Left renal pelvis (tissue), 4 donors: ENCODE measurements at regions not wholly inside any gene's neighbourhood (a gene's known extent, or its start where the extent isn't known, plus 50 kb on each side); places are given as distances from the start of the nearest gene placed in this dataset.
A peak's percentile ranks its signal among the peaks of the same experiment; 100 is the strongest.

Experiments used
- DNase-seq, 4 donors: peaks; one replicate each; pipeline ENCODE4 v3.0.0-alpha.2; 2013; ENCODE audit warnings: low read depth in 4 of 4, low spot score in 3 of 4

DNA sequence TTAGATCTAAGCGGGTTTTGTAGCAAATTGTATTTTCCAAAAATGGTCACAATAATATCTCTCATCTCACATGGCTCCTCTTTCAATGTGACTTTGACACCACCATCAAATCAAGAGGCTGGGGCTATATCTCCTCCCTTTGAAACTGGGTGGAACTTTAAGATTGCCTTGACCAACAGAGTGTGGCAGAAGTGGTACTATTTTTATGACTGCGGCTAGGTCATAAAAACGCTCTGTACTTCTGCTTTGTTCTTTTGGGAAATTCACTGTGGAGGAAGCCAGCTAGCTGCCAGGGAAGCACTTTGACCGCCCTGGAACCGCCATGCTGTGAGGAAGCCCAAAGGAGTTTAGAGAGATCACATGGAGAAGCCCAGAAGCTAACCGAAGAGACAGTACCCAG is 50.7 kb upstream of the ACOT11 start:
- DNase-seq = no peak

DNA sequence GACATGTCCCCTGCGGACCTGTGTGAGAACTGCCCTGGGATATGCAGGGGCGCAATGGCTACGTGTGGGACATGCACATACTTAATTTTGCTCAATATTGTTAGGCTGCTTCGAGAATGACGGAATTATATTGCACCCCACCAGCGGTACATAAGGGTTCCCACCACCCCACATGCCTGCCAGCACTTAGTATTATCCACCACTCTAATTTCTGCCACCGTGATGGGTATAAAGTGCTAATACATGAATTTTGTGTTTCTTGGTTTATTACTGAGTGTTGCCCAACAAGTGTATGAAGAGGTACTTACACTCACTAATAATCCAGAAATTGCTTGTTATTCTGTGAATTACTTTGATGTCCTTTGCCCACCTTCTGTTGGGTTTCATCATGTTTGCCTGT is 52.1 kb upstream of the ACOT11 start:
- DNase-seq = no peak

DNA sequence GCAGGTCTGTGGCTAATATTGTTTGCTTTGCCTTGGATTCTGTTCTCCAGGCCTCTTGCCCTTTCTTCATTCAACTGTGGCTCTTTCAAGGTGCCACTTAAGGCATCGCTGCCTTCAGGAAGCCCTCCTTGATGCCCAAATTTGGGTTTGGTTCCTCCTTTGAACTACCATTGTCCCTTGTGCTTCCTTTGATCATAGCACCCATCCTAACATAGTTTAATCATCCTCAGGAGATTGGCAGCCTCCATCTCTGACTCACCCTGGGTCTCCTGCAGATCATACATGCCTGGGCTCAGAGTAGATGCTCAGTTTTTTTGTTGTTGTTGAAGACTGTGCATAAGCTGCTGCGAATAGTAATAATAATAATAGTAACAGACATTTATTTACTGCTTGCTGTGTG is 54.4 kb upstream of the ACOT11 start:
- DNase-seq = no peak

DNA sequence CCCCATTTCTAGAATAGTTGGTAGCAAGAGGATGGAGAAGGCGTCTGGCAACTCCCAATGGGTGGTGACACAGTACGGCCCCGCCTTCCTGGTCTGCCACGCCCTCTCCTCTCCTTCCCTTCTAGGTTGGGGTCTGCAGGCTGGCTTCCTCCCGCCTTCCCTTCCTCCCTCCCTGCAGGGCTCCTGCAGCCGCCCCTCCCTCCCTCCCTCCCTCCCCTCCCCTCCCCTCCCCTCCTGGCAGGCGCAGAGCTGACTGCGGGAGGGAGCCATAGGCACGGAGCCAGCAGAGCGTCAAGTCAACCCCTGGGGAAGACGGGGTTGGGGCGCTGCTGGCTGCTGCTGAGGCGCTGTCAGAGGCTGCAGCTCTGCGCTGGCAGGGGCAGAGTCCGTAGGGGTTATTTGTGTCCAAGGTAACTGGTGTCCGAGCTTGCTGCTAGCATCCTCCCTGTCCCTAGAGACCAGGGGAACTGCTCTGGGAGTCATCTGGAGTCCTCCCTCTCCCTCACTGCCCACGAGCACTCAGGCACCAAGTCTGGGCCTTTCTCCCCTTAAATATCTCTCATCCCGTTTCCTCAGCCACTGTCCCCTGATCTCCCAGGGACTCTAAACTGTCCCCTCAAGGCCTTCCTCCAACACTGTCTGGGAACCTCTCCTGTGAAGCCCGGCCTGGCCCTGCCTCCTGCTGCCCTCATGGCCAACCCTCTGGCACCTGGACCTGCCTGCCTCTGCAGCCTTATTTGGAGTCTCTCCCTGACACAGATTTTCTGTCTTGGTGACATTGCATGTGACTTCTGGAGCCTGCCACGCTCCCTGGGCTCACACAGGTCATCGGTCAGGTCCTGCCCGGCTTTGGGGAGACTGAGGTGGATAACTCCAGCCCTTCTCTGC is 57.4 kb upstream of the ACOT11 start:
- DNase-seq = no peak

DNA sequence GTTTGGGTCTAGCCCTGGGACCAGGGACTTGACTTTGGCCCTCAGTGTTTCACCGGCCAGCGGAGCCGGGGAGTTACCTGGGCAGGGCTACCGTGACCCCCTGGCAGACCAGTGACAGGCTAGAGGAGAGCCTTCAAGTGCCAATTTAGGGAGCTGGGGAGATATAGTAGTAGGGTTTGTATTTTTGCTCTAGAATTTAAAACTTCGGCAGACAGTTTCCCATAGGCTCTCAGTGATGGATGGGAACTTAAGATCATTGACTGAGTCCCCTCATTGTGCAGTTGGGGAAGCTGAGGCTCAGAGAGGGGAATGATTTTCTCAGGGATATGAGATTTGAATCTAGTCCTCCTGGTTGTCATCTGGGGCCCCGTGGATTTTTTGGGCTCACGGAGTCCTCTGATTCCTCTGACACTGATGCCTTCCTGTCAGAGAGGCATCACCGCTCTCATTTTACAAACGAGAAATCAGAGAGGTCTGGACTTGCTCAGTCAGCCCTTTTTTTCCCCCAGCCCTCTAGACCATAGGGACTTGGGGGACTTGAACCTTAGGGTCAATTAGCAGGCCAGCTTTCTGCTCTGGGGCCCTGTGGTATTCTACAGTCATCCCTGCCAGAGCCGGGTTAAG is 58.3 kb upstream of the ACOT11 start:
- DNase-seq = no peak

DNA sequence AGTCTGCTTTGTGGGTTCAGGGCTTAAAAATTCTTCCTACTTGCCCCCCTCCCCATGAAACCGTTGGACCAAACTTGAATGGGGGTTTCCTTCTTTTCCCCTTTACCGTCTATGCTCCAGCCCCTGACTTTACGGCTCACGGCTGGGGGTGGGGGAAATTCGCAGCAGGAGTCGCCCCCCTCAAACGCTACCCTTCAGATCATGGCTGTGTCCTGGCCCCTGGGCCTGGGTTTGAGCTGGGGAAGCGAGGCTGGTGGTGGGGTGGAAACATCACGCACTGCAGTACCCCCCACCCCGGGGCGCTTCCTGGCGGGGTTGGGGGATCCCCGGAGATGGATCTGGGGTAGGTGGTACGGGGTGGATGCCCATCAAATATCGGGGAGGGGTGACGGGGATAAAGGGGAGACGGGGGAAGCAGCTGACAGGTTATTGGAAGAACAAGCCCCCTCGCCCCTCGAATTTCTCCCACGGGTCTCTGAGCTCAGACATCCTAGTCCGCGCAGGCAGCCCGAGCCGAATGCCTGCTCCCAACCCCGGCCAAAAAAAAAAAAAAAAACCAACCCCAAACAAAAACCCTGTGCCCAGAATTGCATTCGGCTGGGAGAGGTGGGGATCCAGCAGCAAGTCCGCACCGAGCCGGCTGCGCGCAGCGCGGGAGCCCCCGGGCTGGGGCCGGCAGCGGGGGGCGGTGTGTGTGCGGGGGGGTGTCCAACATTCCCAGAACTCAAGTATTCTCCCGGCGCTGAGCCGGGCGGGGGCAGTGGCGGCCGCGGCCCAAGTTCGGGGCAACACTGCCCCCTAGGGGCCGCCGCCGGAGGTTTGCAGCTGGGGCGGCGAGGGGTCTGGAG is 59.0 kb upstream of the ACOT11 start:
- peak in 2 of 4 donors; percentile 83 to 85 for DNase-seq

DNA sequence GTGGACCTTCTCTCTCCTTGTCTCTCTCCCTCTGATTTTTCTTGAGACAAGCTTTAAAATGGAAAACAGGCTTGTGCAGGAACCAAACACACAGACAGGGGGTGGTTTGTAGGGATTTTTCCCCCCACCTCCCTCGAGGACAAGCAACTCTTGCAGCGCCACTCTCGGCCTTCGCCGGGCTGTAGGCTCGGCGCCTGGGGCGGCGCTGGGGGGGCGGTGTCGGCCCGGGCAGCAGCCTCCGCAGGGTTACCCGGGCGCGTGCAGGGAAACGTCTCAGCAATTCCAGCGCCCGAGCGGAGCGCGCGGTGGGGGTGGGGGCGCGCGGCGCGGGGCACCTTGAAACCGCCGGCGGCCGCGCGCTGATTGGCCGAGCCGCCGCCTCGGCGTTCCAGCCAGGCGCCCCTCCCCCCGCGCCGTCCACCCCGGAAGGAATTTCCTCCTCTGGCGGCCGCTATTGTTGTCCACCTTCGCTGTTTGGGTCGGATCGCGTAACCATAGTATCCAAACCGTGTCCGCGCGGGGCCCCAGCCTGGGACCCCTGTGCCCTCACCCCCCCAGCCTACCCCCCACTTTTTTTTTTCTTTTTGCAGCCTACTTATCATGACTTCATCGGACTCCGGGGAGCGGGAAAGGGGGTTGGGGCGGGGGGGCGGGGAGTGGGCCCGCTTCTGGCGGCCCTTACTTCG is 59.8 kb upstream of the ACOT11 start:
- DNase-seq = peak in 2 of 4 donors; percentile 89 to 91

DNA sequence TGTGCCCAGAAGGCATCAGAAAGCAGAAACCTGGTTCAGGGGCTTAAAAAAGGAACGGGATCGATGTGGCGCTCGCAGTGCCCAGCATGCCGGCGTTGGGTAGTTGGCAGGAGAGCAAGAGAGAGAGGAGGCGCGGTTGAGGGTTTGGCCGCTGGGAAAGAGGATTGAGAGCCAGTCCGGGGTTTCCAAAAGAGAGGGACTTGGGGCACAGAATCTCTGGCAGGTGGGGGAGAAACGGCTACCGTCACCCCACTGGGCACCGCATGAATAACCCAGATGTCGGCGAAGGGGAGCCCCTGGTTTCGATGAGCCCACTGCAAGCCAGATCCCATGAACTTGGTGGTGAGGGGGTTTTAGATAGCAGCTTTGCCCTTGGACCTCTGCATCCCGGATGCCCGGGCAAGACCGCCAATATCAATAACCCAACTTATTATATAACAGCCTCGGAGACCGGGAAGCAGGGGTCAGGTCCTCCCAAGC is 60.4 kb upstream of the ACOT11 start:
- DNase-seq = no peak

DNA sequence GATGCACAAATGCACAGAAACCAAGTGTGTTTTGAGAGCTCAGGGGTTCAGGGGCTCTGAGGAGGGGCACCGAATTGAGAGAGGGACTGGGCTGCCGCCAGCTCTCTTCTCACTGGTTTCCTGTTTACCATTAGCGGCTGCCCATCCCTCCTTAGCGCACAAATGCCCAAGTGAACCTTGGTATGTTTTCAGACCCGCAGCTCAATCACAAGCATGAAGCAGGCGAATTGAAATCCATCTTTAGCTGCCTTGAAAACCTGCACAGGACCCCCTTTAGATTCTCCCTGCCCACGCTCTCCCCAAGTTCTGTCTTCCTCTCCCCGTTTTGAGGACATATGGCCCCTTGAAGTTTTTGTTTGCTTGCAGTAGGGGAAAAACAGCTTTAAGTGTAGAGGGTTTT is 61.1 kb upstream of the ACOT11 start:
- no peak for DNase-seq

DNA sequence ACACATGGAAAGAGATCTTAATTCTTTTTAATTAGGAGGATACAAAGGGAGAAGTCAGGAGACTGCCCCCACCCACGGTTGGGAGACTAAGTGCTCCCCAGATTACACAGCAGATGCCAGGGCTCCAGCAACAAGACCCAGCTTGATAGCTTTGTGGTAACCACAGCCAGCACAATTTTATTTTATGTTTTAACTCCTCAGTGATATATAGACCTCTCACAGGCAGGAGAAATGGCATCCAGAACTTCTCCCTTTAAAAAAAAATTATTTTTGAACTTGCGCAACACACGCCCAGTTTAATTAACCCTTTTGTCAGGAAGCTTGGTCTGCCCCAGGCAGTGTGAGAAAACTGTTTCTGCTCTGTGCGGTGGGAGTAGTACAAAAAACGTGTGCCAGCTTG is 62.6 kb upstream of the ACOT11 start:
- no peak for DNase-seq

DNA sequence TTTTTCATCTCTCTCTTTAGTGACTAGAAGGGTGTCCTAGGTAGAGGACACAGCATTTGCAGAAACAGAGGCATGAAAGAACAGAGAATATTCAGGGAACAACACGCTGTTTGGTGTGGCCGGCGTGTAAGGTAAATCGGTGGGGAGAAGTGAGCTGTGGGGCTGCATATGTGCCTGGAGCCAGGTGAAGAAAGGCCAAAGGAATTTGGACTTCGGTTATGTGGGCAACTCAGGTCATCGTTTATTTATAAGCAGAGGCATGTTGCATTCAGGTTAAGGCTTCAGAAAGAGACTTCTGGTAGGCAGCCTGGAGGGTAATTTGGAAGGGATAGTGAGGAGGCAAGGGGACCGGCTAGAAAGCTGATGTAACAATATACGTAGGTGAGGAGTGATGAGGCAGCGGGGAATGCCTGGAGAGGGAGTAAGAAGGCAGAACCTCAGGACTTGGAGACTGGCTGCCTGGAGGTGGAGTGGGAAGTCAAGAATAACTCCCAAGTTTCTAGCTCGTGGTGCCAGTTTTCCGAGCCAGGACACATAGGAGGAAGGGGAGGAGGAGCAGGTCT is 64.1 kb upstream of the ACOT11 start:
- no peak for DNase-seq

DNA sequence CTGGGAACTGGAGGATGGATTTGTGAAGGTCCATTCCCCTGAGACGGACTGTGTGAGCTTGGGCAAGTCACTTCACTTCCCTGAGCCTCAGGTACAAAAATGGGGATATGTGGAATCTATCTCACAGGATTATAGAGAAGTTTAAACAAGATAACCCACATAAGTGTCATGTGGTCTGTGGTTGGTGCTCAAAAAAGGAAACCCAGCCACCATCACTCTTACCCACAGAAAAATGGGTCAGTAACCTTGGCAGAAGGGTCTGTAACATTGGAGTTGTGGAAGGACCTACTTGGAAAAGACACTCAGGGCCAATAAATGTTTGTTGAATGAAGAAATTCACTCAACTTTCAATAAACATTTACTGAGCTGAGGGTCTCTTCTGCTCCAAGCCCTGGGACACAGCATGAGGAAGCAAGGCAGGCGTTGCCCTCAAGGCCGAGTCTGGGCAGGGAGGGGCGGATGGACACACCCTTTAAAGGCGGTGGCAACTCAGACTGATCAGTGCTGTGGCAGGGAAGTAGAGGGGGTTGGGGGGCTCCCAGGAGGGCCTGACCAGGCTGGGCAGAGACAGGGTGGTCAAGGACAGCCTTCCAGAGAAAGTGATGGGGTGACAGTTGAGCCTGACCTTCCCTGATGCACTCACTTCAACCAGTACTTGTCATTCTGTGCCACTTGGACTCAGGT is 66.7 kb upstream of the ACOT11 start:
- DNase-seq = no peak

DNA sequence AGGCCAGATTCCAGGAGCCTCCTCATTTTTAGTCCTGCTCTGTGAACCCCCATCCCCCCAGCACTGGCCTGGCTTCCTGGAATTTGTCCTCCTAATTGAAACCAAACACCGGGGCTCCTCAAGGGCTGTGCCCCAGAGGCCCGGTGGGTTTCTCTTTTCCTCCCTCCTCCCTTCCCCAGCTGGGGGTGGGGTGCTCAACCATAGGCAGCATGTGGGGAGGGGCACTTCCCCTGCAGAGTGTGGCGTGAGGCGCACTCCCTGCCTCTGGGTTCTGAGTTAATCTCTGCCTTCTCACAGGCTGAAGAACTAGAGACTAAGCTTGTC is 67.5 kb upstream of the ACOT11 start:
- DNase-seq = no peak

DNA sequence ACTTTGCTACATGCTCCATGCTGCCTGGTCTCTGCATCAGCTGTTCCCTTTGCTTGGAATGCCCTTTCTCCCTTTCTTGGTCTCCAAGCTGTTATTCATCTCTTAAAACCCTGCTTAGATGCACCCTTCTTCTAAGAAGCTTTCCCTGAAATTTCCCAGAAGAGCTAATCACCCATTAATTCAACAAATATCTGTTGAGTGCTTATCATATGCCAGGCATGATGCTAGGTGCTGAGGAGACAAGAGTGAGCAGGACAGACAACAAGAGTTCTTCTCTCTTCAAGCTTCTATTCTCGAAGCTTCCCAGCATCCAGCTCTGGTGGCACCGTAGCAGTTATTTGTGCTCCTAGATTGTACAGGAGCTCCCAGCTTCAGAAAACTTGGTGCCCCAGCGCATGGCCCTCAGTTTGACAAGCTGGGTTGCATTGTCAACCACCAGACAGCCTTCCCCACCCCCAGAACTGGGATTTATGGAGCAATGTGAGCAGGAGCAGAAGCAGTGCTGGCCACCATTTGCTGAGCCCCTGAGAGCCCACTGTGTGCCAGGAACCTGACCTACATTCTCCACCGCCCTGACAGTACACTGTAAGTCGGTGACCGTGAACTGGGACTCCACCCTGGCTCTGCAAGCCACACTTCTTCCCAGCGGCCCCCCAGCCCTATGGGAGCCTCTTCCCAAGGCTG is 68.0 kb upstream of the ACOT11 start:
- no peak for DNase-seq

DNA sequence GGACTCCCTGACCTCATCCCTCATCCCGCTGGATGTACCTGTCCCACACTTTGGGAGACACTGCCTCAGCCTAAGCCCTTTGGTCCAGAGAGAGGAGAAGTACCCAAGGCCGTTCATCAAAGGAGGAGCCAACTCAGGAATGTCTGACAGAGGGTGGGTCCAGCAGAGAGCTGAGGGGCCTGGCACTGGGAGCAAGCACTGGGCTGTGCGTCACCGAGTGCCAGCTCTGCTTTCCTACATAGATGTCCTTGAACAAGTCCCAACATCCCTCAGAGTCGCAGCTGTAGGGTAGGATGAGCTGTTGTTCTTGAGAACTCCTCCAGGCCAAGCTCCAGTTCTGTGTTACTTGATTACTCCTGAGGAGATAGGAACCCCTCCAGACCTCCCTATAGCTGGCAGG is 68.8 kb upstream of the ACOT11 start:
- DNase-seq = no peak

DNA sequence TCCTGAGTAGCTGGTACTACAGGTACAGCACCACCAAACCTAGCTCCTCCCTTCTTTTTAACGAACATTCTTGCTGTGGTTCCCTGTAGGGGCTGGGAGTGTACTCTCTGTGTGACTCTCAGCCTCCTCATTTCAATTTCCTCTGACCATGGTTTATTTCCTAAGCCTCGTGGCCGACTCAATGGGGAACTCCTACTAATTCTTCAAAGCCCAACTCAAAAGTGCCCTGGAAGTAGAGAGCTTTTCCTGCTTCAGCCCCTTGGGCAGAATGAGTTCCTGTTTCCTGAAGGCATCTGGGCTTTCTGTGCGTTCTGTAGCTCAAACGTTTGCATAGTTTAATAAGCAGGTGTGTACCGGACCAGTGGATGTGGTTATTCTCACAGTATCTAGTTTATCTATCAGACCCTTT is 70.9 kb upstream of the ACOT11 start:
- DNase-seq = no peak

DNA sequence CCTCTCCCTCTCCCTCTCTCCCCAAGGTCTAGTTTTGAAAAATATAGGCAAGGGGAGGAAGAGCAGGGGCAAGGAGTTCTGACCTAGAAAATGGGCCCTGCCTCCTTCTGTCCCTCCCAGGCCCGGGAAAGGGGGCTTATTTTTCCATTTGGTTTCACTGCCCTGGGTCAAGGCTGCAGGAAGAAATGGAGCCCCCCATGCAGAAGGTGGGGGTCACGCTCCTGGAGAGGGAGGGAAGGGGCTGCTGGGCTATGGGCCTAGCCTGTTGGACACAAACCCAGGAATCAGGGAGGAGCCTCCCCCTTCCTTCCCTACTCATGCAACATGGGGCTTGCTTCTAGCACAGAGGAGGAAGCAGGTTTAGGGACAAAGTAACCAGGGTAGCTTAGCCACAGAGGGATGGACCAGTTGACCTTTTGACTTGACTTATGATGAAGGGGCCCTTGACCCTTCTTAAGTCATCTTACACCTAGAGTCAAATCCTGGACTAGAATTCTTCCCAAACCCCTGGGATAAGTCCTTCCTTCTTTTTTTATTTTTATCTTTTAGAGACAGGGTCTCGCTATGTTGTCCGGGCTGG is 70.4 kb upstream of the SSBP3 start:
- DNase-seq = no peak

DNA sequence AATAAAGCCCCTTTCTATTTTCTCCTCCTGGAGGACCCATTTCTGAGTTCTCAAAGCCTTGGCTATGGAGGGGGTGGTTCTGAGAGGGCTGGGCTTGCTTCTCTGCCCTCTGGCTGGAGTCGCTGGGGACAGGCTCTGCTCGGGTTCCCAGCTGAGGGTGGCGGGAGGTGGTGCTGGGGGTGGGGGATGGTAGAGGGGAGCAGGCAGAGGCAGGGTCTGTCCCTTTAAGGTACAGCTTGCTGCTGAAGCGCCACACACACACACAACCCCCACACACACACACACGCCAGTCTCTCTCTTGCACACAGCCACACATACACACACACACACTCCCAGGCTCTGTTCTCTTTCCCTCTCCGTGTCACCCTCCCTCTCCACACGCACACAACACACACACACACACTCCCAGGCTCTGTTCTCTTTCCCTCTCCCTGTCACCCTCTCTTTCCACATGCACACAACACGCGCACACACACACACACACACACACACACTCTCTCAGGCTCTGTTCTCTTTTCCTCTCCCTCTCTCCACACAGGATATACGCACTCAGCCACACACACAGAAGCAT is 69.8 kb upstream of the SSBP3 start:
- no peak for DNase-seq
